ENCODE measurements at regions not wholly inside any gene's neighbourhood (a gene's known extent, or its start where the extent isn't known, plus 50 kb on each side); places are given as distances from the start of the nearest gene placed in this dataset.

DNA sequence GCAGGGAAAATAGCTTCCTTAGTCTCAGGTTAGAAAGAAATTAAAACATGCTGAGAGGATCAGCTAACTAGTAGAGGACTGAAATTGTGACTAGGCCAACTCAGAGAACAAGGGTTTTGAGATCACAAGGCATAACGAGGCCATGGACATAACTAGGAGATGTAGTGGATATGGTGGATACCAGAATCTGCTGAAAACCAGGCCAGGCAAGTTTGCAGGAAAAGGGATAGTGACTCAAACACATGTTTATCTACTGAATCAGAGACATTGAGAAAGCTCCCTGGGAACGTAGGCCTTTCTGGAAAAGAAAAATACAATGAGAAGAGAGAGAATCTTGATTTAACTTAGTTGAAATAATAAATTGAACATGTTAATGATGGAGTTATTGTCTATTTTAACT is 326.5 kb upstream of the GBE1 start:
- intact Hi-C loops (cut with micrococcal nuclease): no loop called here
- Mint-ChIP-seq H3K27ac (no peak overlapping the region), H3K4me3 (no peak overlapping the region), H3K27me3 (ENCODE audit: low read depth in 3 of 3) (no peaks in the 10 kb centered on the region), H3K4me1 (peaks cover 4% of the 10 kb centered on the region), H3K9me3 (peaks cover 0 to 2% (median under 1%) of the 10 kb centered on the region in 7 donors), H3K36me3 (no peaks in the 10 kb centered on the region)
- no peaks in the 10 kb centered on the region for H3K9me3 ChIP-seq (replicated peaks in 1 of 2; ENCODE audit: control insufficient read depth in 1 of 2, insufficient read depth in 1 of 2, low read length in 2 of 2)
- no peak overlapping the region for H3K4me2 ChIP-seq (replicated peaks; ENCODE audit: extremely low read depth, low read length, poor library complexity, severe bottlenecking)
- no peaks in the 10 kb centered on the region for H3K79me2 ChIP-seq (ENCODE audit: insufficient read depth, low read length)
- no peak overlapping the region for H3K9ac ChIP-seq (ENCODE audit: insufficient read depth, low read length, poor library complexity, severe bottlenecking)
- no peak overlapping the region for H3K4me3 ChIP-seq (replicated peaks in 1 of 3; ENCODE audit: low read depth in 2 of 3, low read length in 3 of 3)
- no peak overlapping the region for H3K27ac ChIP-seq (ENCODE audit: low read depth in 1 of 2, low read length in 2 of 2)
- no peak for DNase-seq
- 88% methylated on average over 1 of the region's 2 CpGs for WGBS (ENCODE audit: insufficient coverage)
- no peak overlapping the region for H2AFZ ChIP-seq (ENCODE audit: insufficient read depth, low read depth, low read length, poor library complexity, severe bottlenecking)
- TF ChIP-seq, protein P1, sequence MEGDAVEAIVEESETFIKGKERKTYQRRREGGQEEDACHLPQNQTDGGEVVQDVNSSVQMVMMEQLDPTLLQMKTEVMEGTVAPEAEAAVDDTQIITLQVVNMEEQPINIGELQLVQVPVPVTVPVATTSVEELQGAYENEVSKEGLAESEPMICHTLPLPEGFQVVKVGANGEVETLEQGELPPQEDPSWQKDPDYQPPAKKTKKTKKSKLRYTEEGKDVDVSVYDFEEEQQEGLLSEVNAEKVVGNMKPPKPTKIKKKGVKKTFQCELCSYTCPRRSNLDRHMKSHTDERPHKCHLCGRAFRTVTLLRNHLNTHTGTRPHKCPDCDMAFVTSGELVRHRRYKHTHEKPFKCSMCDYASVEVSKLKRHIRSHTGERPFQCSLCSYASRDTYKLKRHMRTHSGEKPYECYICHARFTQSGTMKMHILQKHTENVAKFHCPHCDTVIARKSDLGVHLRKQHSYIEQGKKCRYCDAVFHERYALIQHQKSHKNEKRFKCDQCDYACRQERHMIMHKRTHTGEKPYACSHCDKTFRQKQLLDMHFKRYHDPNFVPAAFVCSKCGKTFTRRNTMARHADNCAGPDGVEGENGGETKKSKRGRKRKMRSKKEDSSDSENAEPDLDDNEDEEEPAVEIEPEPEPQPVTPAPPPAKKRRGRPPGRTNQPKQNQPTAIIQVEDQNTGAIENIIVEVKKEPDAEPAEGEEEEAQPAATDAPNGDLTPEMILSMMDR (IDR thresholded peaks at IDR 0.05): no peak
- H4K20me1 ChIP-seq (ENCODE audit: insufficient read depth, low read length): no peaks in the 10 kb centered on the region
- H3K36me3 ChIP-seq (replicated peaks in 1 of 2; ENCODE audit: control insufficient read depth in 1 of 2, insufficient read depth in 2 of 2, low read length in 2 of 2): no peaks in the 10 kb centered on the region
- no peaks in the 10 kb centered on the region for H3K27me3 ChIP-seq (ENCODE audit: control insufficient read depth in 2 of 2, insufficient read depth in 2 of 2, low read length in 2 of 2)
- no peaks in the 10 kb centered on the region for H3K4me1 ChIP-seq (ENCODE audit: control insufficient read depth in 1 of 2, insufficient read depth in 2 of 2, low read length in 2 of 2)

GRCh38 chr3:82085851-82086475 is 324.5 kb upstream of the GBE1 start:
- Histone ChIP-seq H3K36me3 (replicated peaks in 1 of 2; ENCODE audit: control insufficient read depth in 1 of 2, insufficient read depth in 2 of 2, low read length in 2 of 2) (no peaks in the 10 kb centered on the region), H4K20me1 (ENCODE audit: insufficient read depth, low read length) (no peaks in the 10 kb centered on the region), H3K9ac (ENCODE audit: insufficient read depth, low read length, poor library complexity, severe bottlenecking) (no peak overlapping the region), H3K9me3 (replicated peaks in 1 of 2; ENCODE audit: control insufficient read depth in 1 of 2, insufficient read depth in 1 of 2, low read length in 2 of 2) (no peaks in the 10 kb centered on the region), H3K27me3 (ENCODE audit: control insufficient read depth in 2 of 2, insufficient read depth in 2 of 2, low read length in 2 of 2) (no peaks in the 10 kb centered on the region), H3K4me2 (replicated peaks; ENCODE audit: extremely low read depth, low read length, poor library complexity, severe bottlenecking) (no peak overlapping the region), H3K27ac (ENCODE audit: low read depth in 1 of 2, low read length in 2 of 2) (no peak overlapping the region), H3K4me3 (replicated peaks in 1 of 3; ENCODE audit: low read depth in 2 of 3, low read length in 3 of 3) (no peak overlapping the region), H3K79me2 (ENCODE audit: insufficient read depth, low read length) (no peaks in the 10 kb centered on the region), H2AFZ (ENCODE audit: insufficient read depth, low read depth, low read length, poor library complexity, severe bottlenecking) (no peak overlapping the region), H3K4me1 (ENCODE audit: control insufficient read depth in 1 of 2, insufficient read depth in 2 of 2, low read length in 2 of 2) (no peaks in the 10 kb centered on the region)
- Mint-ChIP-seq H3K9me3 (no peaks in the 10 kb centered on the region), H3K27ac (no peak overlapping the region), H3K36me3 (no peaks in the 10 kb centered on the region), H3K27me3 (ENCODE audit: low read depth in 3 of 3) (no peaks in the 10 kb centered on the region), H3K4me1 (peaks cover 4% of the 10 kb centered on the region), H3K4me3 (no peak overlapping the region)
- no peak for DNase-seq
- intact Hi-C loops (cut with micrococcal nuclease): no loop called here
- WGBS (ENCODE audit: insufficient coverage): no CpG with 5 or more reads among the region's 5 CpGs
- TF ChIP-seq, protein P1 (IDR thresholded peaks at IDR 0.05): no peak

Measured in CD14-positive monocyte (primary cell).